Liver (tissue), 8 donors: ENCODE measurements at regions not wholly inside any gene's neighbourhood (a gene's known extent, or its start where the extent isn't known, plus 50 kb on each side); places are given as distances from the start of the nearest gene placed in this dataset.

ENCODE experiments used
- DNase-seq: peaks from one replicate; pipeline ENCODE4 v3.0.0-alpha.2; 2017; ENCODE audit warnings: low spot score
- H3K27ac ChIP-seq, 2 donors: one replicate each; pipeline ENCODE4 v1.7.0; 2013; ENCODE audit warnings: inconsistent platforms in 2 of 2, low read length in 2 of 2, control low read depth in 1 of 2, low read depth in 1 of 2, mild to moderate bottlenecking in 1 of 2
- H3K27me3 ChIP-seq, 4 donors: one replicate each; pipeline versions ENCODE4 v1.6.1 to v1.7.0; 2013; ENCODE audit warnings: low read length in 3 of 4, inconsistent platforms in 1 of 4, mild to moderate bottlenecking in 1 of 4, moderate library complexity in 1 of 4; ENCODE audit not compliant: control insufficient read depth in 4 of 4, insufficient read depth in 4 of 4
- H3K36me3 ChIP-seq, 4 donors: one replicate each; pipeline versions ENCODE4 v1.6.1 to v1.7.0; 2013; ENCODE audit warnings: low read length in 3 of 4, mild to moderate bottlenecking in 3 of 4, low read depth in 1 of 4, moderate library complexity in 1 of 4; ENCODE audit not compliant: control insufficient read depth in 4 of 4, insufficient read depth in 3 of 4
- H3K4me1 ChIP-seq, 4 donors: one replicate each; pipeline versions ENCODE4 v1.6.1 to v1.7.0; 2013; ENCODE audit warnings: low read length in 3 of 4, mild to moderate bottlenecking in 3 of 4, moderate library complexity in 1 of 4; ENCODE audit not compliant: control insufficient read depth in 4 of 4, insufficient read depth in 4 of 4
- H3K4me3 ChIP-seq, 3 donors: one replicate each; pipeline versions ENCODE4 v1.6.1 to v1.7.0; 2013; ENCODE audit warnings: low read length in 3 of 3, control low read depth in 1 of 3, low read depth in 1 of 3, mild to moderate bottlenecking in 1 of 3
- H3K9ac ChIP-seq, 2 donors: one replicate each; pipeline ENCODE4 v1.7.0; 2013; ENCODE audit warnings: low read length in 2 of 2, mild to moderate bottlenecking in 2 of 2, moderate library complexity in 2 of 2, control low read depth in 1 of 2, low read depth in 1 of 2
- H3K9me3 ChIP-seq, 4 donors: one replicate each; pipeline versions ENCODE4 v1.6.1 to v1.7.0; 2013; ENCODE audit warnings: low read length in 3 of 4; ENCODE audit not compliant: control insufficient read depth in 4 of 4
- EGR1 ChIP-seq, 2 donors: IDR thresholded peaks; 2 replicates each; pipeline ENCODE4 v1.6.1; 2016 to 2018; ENCODE audit warnings: antibody characterized with exemption in 2 of 2, low read depth in 2 of 2
- FOXA1 ChIP-seq: IDR thresholded peaks from 2 replicates; pipeline ENCODE4 v1.6.1; 2016; ENCODE audit warnings: antibody characterized with exemption
- FOXA2 ChIP-seq: IDR thresholded peaks from 2 replicates; pipeline ENCODE4 v1.6.1; 2016; ENCODE audit warnings: antibody characterized with exemption
- GABPA ChIP-seq, 2 donors: IDR thresholded peaks in 1 of 2; conservative IDR thresholded peaks in 1 of 2; 2 replicates each; pipeline ENCODE4 v1.6.1; 2016; ENCODE audit warnings: antibody characterized with exemption in 2 of 2, mild to moderate bottlenecking in 1 of 2, moderate library complexity in 1 of 2
- HNF4A ChIP-seq, 2 donors: conservative IDR thresholded peaks; 2 replicates each; pipeline ENCODE4 v1.6.1; 2016; ENCODE audit warnings: antibody characterized with exemption in 2 of 2, mild to moderate bottlenecking in 2 of 2
- HNF4G ChIP-seq: IDR thresholded peaks from 2 replicates; pipeline ENCODE4 v1.6.1; 2016; ENCODE audit warnings: antibody characterized with exemption
- JUND ChIP-seq, 2 donors: IDR thresholded peaks; 2 replicates each; pipeline ENCODE4 v1.6.1; 2016; ENCODE audit warnings: antibody characterized with exemption in 2 of 2
- NR2F2 ChIP-seq: IDR thresholded peaks from 2 replicates; pipeline ENCODE4 v1.6.1; 2016; ENCODE audit warnings: antibody characterized with exemption
- RAD21 ChIP-seq, 2 donors: IDR thresholded peaks; 2 replicates each; pipeline ENCODE4 v1.6.1; 2016; ENCODE audit warnings: antibody characterized with exemption in 2 of 2, mild to moderate bottlenecking in 2 of 2
- REST ChIP-seq: IDR thresholded peaks from 2 replicates; pipeline ENCODE4 v1.6.1; 2016; ENCODE audit warnings: antibody characterized with exemption, mild to moderate bottlenecking
- RXRA ChIP-seq, 2 donors: IDR thresholded peaks; 2 replicates each; pipeline ENCODE4 v1.6.1; 2017 to 2018; ENCODE audit warnings: antibody characterized with exemption in 2 of 2, mild to moderate bottlenecking in 1 of 2
- SP1 ChIP-seq: IDR thresholded peaks from 2 replicates; pipeline ENCODE4 v1.6.1; 2018; ENCODE audit warnings: antibody characterized with exemption, mild to moderate bottlenecking
- TAF1 ChIP-seq: conservative IDR thresholded peaks from 2 replicates; pipeline ENCODE4 v1.6.1; 2016; ENCODE audit warnings: antibody characterized with exemption, mild to moderate bottlenecking
- ZBTB33 ChIP-seq: IDR thresholded peaks from 2 replicates; pipeline ENCODE4 v1.6.1; 2016; ENCODE audit warnings: antibody characterized with exemption
- WGBS: extraction: QIAGEN DNeasy Blood & Tissue Kit; methylation state at CpG from one replicate; pipeline ENCODE4 v1.1.7; 2013; 5-methylcytosine and 5-hydroxymethylcytosine counted together
- TF ChIP-seq, protein P1 (sequence below): IDR thresholded peaks from 2 replicates; pipeline ENCODE4 v1.6.1; 2016; ENCODE audit warnings: antibody characterized with exemption
- TF ChIP-seq, protein P2 (sequence below): IDR thresholded peaks from 2 replicates; pipeline ENCODE4 v1.6.1; 2016; ENCODE audit warnings: antibody characterized with exemption
- TF ChIP-seq, protein P3 (sequence below): fragments of 150-350 bp; IDR thresholded peaks from 2 replicates; pipeline ENCODE4 v1.5.1; 2017; ENCODE audit warnings: improper control_type of control experiment, low read depth, low read length; ENCODE audit not compliant: missing input control
- donor health status: healthy.
- donor health status: healthy.
- donor health status: healthy.
- donor health status: healthy.
- donor health status: healthy.

- H3K36me3 ChIP-seq = no peaks in the 10 kb centered on the region
- 85% methylated on average over 3 of the region's 3 CpGs for WGBS
- no peak for TF ChIP-seq HNF4G
- no peak for TF ChIP-seq NR2F2
- TF ChIP-seq, protein P1, sequence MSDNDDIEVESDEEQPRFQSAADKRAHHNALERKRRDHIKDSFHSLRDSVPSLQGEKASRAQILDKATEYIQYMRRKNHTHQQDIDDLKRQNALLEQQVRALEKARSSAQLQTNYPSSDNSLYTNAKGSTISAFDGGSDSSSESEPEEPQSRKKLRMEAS = no peak
- no peak for TF ChIP-seq JUND (IDR thresholded peaks at IDR 0.05)
- TF ChIP-seq FOXA1 = no peak
- TF ChIP-seq, protein P2, sequence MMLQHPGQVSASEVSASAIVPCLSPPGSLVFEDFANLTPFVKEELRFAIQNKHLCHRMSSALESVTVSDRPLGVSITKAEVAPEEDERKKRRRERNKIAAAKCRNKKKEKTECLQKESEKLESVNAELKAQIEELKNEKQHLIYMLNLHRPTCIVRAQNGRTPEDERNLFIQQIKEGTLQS = no peak
- TF ChIP-seq FOXA2 = no peak
- TF ChIP-seq GABPA (IDR thresholded peaks at IDR 0.05 in 1 of 2, conservative IDR thresholded peaks at IDR 0.05 in 1 of 2) = no peak
- TF ChIP-seq, protein P3, sequence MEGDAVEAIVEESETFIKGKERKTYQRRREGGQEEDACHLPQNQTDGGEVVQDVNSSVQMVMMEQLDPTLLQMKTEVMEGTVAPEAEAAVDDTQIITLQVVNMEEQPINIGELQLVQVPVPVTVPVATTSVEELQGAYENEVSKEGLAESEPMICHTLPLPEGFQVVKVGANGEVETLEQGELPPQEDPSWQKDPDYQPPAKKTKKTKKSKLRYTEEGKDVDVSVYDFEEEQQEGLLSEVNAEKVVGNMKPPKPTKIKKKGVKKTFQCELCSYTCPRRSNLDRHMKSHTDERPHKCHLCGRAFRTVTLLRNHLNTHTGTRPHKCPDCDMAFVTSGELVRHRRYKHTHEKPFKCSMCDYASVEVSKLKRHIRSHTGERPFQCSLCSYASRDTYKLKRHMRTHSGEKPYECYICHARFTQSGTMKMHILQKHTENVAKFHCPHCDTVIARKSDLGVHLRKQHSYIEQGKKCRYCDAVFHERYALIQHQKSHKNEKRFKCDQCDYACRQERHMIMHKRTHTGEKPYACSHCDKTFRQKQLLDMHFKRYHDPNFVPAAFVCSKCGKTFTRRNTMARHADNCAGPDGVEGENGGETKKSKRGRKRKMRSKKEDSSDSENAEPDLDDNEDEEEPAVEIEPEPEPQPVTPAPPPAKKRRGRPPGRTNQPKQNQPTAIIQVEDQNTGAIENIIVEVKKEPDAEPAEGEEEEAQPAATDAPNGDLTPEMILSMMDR = no peak
- no peak for TF ChIP-seq RAD21 (IDR thresholded peaks at IDR 0.05)
- TF ChIP-seq EGR1 (IDR thresholded peaks at IDR 0.05; ENCODE audit: low read depth in 2 of 2) = no peak
- TF ChIP-seq TAF1 = no peak
- TF ChIP-seq SP1 = no peak
- H3K4me3 ChIP-seq = no peak overlapping the region
- peaks cover 0 to 3% (median 0%) of the 10 kb centered on the region in 4 donors for H3K27me3 ChIP-seq
- H3K4me1 ChIP-seq = no peaks in the 10 kb centered on the region
- DNase-seq = no peak
- no peaks in the 10 kb centered on the region for H3K9me3 ChIP-seq
- H3K27ac ChIP-seq = no peak overlapping the region
- H3K9ac ChIP-seq = no peak overlapping the region
These were observed 289.1 kb upstream of the JAG1 start for GRCh38 chr20:10962937-10963336.

DNA sequence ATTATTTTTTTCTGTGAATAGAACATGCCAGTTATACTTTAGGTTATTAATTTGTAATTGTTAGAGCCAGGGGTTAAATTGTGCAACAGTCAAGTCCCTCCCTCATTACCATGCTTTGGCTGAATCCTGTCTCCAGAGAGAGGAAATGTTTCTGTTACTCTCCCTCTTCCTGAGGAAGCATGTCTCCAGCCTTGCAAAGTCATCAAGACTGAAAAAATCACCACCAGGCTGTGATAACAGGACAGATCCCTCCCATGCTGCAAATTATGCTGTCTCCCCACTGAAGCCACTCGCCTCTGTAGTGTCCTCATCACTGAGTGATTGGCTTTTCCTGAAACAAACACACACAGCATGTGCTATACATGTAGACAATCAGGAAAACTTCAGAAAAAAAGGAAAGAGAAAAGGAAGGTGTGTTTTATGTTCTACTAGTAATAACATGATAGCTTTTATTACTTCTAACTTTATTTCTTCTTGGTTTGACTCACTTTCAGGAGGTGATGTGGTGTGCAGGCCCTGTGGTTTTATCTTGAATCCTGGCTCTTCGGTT is 290.0 kb upstream of the JAG1 start:
- 59% methylated on average over 2 of the region's 2 CpGs for WGBS
- no peaks in the 10 kb centered on the region for H3K9me3 ChIP-seq
- no peak overlapping the region for H3K4me3 ChIP-seq
- no peak overlapping the region for H3K27ac ChIP-seq
- peaks cover 0 to 3% (median 0%) of the 10 kb centered on the region in 4 donors for H3K27me3 ChIP-seq
- no peaks in the 10 kb centered on the region for H3K36me3 ChIP-seq
- no peaks in the 10 kb centered on the region for H3K4me1 ChIP-seq
- DNase-seq = no peak
- no peak for TF ChIP-seq NR2F2
- no peak for TF ChIP-seq ZBTB33
- TF ChIP-seq EGR1 (IDR thresholded peaks at IDR 0.05; ENCODE audit: low read depth in 2 of 2) = no peak
- TF ChIP-seq, protein P2 = no peak
- no peak for TF ChIP-seq REST
- TF ChIP-seq HNF4A (conservative IDR thresholded peaks at IDR 0.05) = no peak
- TF ChIP-seq, protein P1 = no peak
- TF ChIP-seq TAF1 = no peak
- no peak for TF ChIP-seq JUND (IDR thresholded peaks at IDR 0.05)
- no peak for TF ChIP-seq RXRA (IDR thresholded peaks at IDR 0.05)
- TF ChIP-seq FOXA1 = no peak
- peak; percentile 13 for TF ChIP-seq SP1
- no peak for TF ChIP-seq HNF4G
- TF ChIP-seq RAD21 (IDR thresholded peaks at IDR 0.05) = peak; percentile 40 to 43
- TF ChIP-seq, protein P3 = no peak
- H3K9ac ChIP-seq = no peak overlapping the region
